ENCODE measurements at regions not wholly inside any gene's neighbourhood (a gene's known extent, or its start where the extent isn't known, plus 50 kb on each side); places are given as distances from the start of the nearest gene placed in this dataset.

- H2BK15ac ChIP-seq (ENCODE audit: low read depth, low read length) = peak overlapping the region; percentile 91; the same call in 2 of the 3 replicates
- DNase-seq (peak; percentile 91), ATAC-seq (ENCODE audit: low read depth) (peak; percentile 74)
- H2AK5ac ChIP-seq (ENCODE audit: low read depth, low read length) = peak overlapping the region; percentile 100
- H3K4me1 ChIP-seq (ENCODE audit: control insufficient read depth, insufficient read depth, low read length) = peaks cover 41% of the 10 kb centered on the region
- peak overlapping the region; percentile 93 for H3K4me2 ChIP-seq (ENCODE audit: low read depth, low read length)
- WGBS, 2 experiments (ENCODE audit: extremely low coverage in 2 of 2, insufficient read length in 1 of 2) = 0% methylated on average over 7 of the region's 43 CpGs; no CpG with 5 or more reads in 1 of the 2 experiments
- TF ChIP-seq SMC3 (IDR thresholded peaks at IDR 0.05; ENCODE audit: low read depth, low read length) = peak; percentile 37
- peak; percentile 94 for TF ChIP-seq MAZ (IDR thresholded peaks at IDR 0.05; ENCODE audit: borderline replicate concordance, low read depth, low read length)
- TF ChIP-seq POLR2A (IDR thresholded peaks at IDR 0.05; ENCODE audit: low read depth, low read length) = peak; percentile 94
- TF ChIP-seq RAD21 (IDR thresholded peaks at IDR 0.05; ENCODE audit: low read length) = peak; percentile 40; the same call in 1 of the 2 replicates
- TF ChIP-seq ELK1 (IDR thresholded peaks at IDR 0.05; ENCODE audit: borderline replicate concordance, low read depth, low read length) = no peak
- no peak for TF ChIP-seq MAFK (IDR thresholded peaks at IDR 0.05; ENCODE audit: low read depth, low read length)
- peak; percentile 43; the same call in 1 of the 2 replicates for TF ChIP-seq FOS (IDR thresholded peaks at IDR 0.05; ENCODE audit: low read depth, low read length)
- TF ChIP-seq NFE2L2 (IDR thresholded peaks at IDR 0.05; ENCODE audit: low read depth, low read length) = 0 out of 2 replicates have a peak, but pooled peaks have one; percentile 11
- H2AK9ac ChIP-seq (replicated peaks; ENCODE audit: low read depth, low read length, poor library complexity) = peak overlapping the region; percentile 100
- H2BK120ac ChIP-seq (ENCODE audit: low read depth, low read length) = peak overlapping the region; percentile 100
- in situ Hi-C loops (cut with MboI; ENCODE audit: low sequenced_read_pairs) (no loop called here), dilution Hi-C loops (cut with HindIII; ENCODE audit: low sequenced_read_pairs, unreplicated experiment) (no loop called here), intact Hi-C loops (cut with micrococcal nuclease) (loop anchor here (1.0 to 2.0 kb wide), 4 partner anchors 72 to 356 kb away; partner anchors contain the start of gene IER5L)
- CTCF ChIA-PET = interaction anchor here (1.0 to 1.1 kb wide), 2 partner anchors 323 to 358 kb away, joined by 3 to 4 read pairs; no protein-coding TSS in a partner anchor
- H4K20me1 ChIP-seq (ENCODE audit: insufficient read depth, low read length) = no peaks in the 10 kb centered on the region
- H3K9me1 ChIP-seq (ENCODE audit: insufficient read depth, low read length) = peaks cover 17% of the 10 kb centered on the region
- peaks cover 26 to 64% of the 10 kb centered on the region in 2 experiments for H3K79me1 ChIP-seq (ENCODE audit: low read depth in 1 of 2, low read length in 2 of 2)
- no peaks in the 10 kb centered on the region for H3K9me3 ChIP-seq (ENCODE audit: control insufficient read depth, insufficient read depth, low read length)
- H3K4me3 ChIP-seq (ENCODE audit: insufficient read depth, low read depth, low read length) = peak overlapping the region; percentile 72
- H2BK5ac ChIP-seq (ENCODE audit: low read depth, low read length, poor library complexity, severe bottlenecking) = peak overlapping the region; percentile 99
- H3K36me3 ChIP-seq (ENCODE audit: control insufficient read depth, insufficient read depth, low read length) = peaks cover 2% of the 10 kb centered on the region; the same call in 1 of the 2 replicates
- H2BK20ac ChIP-seq (ENCODE audit: low read depth, low read length) = peak overlapping the region; percentile 99
- H3K56ac ChIP-seq (ENCODE audit: extremely low read depth, insufficient read depth, low read length) = peak overlapping the region; percentile 95
- H3K4ac ChIP-seq (ENCODE audit: low read depth, low read length) = peak overlapping the region; percentile 100
- H3K9ac ChIP-seq (ENCODE audit: low read depth, low read length) = peak overlapping the region; percentile 100
- H3K14ac ChIP-seq (replicated peaks; ENCODE audit: low read depth, low read length) = peak overlapping the region; percentile 100
- POLR2A ChIA-PET (ENCODE audit: unreplicated experiment) = interaction anchor here (0.5 to 3.0 kb wide), 17 partner anchors 13 to 366 kb away, joined by 3 to 32 read pairs (median 8); partner anchors contain the start of gene IER5L
- H3K18ac ChIP-seq (ENCODE audit: low read depth, low read length) = peak overlapping the region; percentile 98
- peak overlapping the region; percentile 97 for H4K5ac ChIP-seq (ENCODE audit: low read depth, low read length)
- peak overlapping the region; percentile 100 for H4K91ac ChIP-seq (ENCODE audit: insufficient read depth, low read depth, low read length)
- H2AFZ ChIP-seq (replicated peaks; ENCODE audit: low read length, poor library complexity) = peak overlapping the region; percentile 91
- H3K23ac ChIP-seq (ENCODE audit: low read depth, low read length) = peak overlapping the region; percentile 99
- peak overlapping the region; percentile 99 for H3K27ac ChIP-seq (ENCODE audit: insufficient read depth, low read length)
- no TSS peak for BruUV-seq (replicated peaks)
- H3K27me3 ChIP-seq (ENCODE audit: control insufficient read depth, insufficient read depth, low read length) = no peaks in the 10 kb centered on the region
- peak overlapping the region; percentile 98 to 100 for H4K8ac ChIP-seq (ENCODE audit: low read depth in 2 of 2, low read length in 2 of 2)
These were observed 124.4 kb downstream of the C9orf50 start for GRCh38 chr9:129496473-129497004.
